ENCODE measurements at regions not wholly inside any gene's neighbourhood (a gene's known extent, or its start where the extent isn't known, plus 50 kb on each side); places are given as distances from the start of the nearest gene placed in this dataset.
A peak's percentile ranks its signal among the peaks of the same experiment; 100 is the strongest.
"Not testable (repeated sequence)": the region's sequence is repeated elsewhere in the genome, so short reads cannot be mapped to it uniquely, and the experiment has no call there.

DNA sequence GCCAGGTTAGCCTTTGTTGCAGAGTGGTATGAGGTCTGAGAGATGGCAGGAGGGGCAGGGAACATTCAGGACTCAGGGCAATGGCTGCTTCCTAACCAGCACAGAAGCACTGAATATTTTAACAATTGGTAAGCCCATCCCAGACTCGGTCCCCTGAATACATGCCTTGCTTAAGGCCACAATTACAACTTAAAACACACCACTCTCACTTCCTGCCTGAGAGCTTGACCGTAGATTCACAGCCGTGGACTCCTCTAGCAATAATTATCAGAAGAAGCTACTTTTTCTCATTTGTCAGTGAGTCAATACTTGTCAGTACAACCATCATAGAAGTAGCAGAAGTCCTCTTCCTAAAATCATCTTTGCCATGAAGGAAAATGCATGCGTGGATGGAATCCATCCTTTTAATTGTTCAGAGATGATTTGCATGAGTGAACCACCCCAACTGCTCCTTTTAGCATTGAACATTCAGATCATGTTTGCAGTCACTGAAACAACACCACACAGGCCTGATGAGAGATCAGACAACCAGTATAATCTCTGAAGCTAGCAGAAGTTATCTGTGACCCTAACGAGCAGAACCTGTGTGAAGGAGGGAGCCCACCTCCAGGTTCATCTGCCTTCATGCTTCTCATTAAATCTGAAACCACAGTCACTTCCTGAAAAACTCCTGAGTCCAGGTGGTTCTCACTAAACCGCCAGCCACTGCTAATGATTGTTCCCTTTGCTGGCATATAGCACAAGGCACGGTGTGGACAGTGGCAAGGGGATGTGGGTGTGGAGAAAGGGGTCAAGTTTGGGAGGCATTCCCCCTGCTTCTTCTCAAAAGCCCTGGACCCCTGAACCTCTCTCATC, 333.9 kb upstream of the CNR1 start:
- no peak for DNase-seq (ENCODE audit: low spot score)
- FAIRE-seq = no peak

DNA sequence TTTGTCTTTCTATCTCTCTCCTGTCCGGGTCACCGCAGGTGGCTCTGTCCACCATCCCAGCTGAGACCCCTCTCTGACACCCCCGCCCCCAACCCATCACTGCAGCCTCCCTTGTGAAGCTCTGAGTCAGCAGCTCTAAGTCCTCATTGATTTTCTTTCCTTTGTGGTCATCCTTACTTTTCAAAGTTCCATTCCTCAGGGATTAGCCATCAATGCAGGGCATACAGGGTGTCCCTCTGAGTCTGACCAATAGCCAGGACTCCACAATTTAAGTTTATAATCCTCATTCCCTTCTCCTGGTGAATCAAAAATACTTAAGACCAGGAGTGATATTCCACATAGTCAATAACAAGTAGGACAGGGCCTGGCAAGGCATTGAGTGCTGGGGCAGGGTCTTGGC, 333.3 kb upstream of the CNR1 start:
- FAIRE-seq = no peak
- no peak for DNase-seq (ENCODE audit: low spot score)

DNA sequence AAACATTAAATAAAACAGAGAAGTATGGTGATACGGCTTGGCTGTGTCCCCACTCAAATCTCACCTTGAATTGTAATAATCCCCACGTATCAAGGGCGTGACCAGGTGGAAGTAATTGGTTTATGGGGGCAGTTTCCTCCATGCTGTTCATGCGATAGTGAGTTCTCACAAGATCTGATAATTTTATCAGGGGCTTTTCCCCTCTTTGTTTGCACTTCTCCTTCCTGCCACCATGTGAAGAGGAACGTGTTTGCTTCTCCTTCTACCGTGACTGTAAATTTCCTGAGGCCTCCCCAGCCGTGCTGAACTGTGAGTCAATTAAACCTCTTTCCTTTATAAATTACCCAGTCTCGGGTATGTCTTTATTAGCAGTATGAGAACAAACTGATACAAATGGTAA, 331.3 kb upstream of the CNR1 start:
- DNase-seq (ENCODE audit: low spot score); FAIRE-seq: not testable (repeated sequence)

DNA sequence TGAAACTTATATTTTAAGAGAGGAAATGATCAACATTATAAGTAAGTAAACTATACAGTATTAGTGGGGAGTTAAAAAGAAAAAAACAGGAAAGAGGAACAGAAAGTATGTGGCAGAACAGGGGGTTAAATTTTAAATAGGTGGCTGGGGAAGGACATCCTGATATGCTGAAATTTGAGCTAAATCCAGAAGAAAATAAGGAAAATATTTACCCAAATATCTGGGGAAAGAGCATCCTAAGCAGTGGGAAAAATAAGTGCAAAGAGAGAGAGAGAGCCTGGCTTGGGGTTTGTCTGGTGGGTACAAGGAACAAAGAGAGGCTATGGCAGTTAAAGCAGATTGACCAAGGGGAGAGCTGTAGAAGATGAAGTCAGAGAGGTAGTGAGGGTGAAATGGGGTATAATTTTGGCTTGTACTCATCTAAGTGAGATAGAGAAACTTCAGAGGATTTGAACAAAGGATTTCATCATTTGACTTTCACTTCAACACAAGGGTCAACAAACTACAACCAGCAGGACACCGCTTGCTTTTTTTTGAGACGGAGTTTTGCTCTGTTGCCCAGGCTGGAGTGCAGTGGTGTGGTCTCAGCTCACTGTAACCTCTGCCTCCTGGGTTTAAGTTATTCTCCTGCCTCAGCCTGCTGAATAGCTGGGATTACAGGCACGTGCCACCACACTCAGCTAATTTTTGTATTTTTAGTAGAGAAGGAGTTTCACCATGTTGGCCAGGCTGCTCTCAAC, 328.4 kb upstream of the CNR1 start:
- DNase-seq (ENCODE audit: low spot score) = no peak
- no peak for FAIRE-seq

DNA sequence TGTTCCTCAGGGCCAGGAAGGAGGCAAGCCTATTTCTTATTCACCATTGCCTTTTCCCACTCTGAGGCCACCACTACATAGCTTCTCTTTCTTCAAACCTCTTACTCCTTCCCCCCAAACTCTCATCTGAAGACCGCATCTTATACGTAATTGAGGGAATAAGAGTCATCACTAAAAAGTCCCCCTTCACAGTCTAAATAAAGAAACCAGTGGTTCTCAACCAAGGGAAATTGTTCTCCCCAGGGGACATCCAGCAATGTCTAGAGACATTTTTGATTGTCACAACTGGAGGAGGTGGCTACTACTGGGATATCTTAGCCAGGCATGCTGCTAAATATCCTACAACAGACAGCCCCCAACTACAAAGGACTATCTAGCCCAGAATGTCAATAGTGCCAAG, 327.6 kb upstream of the CNR1 start:
- DNase-seq (ENCODE audit: low spot score) = no peak
- no peak for FAIRE-seq

DNA sequence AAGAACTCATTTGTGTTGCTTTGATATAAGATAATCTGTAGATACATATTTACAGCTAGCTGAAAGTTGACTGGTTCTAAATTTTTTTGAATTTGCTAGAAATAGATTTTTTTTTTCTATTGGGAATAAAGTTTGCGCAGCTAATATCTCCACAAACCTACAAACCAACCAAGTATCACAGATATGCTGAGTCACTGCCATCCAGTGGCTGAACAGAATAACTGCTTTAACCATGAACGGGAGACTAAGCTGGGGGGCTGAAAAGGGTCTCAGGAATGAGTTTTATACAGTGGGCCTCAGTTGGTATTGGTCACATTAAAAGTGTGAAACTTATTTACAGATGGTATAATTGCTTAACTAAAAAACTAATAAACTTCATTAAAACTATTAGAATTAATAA, 326.7 kb upstream of the CNR1 start:
- DNase-seq (ENCODE audit: low spot score) = no peak
- FAIRE-seq = peak; percentile 46

DNA sequence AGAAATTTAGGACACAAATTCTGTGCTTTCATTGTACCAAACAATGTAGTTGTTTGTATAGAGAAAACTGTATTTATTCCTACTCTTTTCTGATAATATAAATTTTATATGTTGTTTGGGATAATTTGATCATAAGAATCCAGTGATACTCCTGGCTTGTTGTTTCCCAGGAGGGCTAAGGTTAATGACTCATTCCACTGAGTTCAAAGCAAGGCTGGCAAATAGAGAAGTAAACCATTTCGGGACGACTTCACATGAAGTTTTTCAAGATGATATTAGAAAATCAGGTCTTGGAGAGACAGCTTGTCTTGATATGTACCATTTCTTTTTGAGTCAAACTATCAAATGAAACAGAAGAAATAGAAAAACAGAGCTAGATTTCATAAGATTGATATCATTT, 326.1 kb upstream of the CNR1 start:
- FAIRE-seq (peak; percentile 2), DNase-seq (ENCODE audit: low spot score) (no peak)

DNA sequence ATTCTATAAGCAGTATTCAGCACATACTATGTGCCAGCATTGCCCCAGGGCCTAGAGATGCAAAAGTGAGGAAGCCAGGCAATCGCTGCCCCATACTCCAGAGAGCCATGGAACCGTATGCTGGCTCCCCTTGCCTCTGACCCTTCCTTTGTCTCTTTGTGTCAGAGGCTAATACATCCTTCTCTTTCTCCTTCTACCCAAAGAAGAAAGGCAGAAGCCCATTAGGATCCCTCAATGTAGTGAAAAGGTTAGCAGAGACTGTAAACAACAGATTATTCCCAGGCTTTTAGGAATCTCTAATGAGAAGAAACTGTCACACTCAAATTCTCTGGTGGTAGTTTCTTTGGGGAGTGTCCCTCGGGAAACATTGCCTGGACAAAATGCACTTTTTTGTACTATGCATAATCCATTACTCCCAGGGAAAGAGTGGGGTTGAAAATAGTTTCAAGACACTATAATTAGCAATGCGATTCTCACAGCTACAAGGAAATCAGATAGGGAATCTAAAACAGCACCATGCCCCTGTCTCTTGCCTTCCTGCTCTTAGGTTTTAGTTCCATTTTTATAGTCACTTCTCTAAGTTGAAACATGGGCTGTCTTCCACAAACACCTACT, 325.2 kb upstream of the CNR1 start:
- FAIRE-seq (no peak), DNase-seq (ENCODE audit: low spot score) (no peak)

DNA sequence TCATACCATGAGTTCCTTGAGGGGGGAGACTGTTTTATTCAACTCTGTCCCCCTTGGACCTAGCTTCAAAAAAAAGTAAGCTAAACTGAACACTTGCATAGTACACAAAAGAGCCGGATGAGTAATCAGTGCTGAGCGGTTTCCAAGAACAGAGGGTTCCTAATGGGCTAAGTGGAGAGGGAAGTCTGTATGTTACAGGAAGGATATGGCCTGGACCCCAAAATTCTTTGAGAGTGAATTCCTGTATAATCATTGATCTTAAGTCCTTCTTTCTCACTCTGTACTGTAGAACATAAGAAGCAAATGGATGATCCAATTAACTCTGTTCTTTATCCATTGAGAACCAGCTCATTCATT, 324.7 kb upstream of the CNR1 start:
- DNase-seq (ENCODE audit: low spot score) (peak; percentile 54), FAIRE-seq (peak; percentile 75)

DNA sequence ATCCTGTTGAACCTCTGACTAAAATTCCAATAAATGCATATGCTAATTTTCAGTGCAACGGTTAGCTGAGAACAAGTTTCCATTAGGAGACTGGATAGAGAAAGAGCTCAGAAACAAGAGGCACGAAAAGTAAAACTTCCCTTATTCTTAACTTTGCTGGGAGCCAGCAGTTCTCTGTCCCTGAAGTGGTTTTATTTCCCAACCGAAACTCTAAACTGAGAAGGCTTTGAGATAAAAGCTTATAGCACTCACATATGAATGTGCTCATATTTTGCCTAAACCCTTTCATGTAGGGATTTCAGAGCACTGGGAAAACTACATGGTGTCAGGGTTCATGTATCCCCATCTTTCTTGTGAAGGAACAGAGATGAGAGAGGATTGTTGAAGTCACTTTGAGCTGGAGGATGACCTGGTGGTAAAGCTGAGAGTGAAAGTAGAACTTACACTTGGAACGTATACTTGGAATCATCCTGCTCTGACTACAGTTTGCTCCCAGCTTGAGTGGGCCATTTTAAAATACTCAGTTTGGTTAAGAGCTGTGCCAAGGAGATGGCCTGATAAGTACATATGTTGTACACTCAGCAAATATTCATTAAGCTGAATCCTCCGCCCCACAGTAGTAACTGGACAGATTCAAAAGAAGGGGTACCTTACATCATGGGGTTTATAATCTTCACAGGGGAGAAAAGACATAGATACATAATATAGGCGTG, 324.2 kb upstream of the CNR1 start:
- DNase-seq (ENCODE audit: low spot score) (no peak), FAIRE-seq (no peak)

DNA sequence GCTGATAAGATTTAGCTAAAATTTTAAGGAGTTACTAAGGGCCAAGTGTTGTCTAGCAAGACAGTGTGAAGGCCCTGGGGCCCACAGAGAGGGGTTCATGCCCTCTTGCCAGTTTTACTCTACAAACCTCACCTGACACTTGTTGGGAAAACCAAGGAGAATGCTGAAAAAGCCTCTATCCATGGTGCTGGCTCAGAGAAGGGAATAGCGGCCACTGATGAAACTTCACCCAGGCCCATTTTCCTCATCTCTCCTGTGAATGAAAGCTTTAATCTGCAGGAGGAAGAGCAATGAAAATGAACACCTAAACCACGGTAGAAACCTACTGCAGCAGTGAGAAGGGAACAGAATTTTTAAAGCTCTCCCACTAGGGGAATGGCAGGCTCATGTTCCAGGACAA, 317.3 kb upstream of the CNR1 start:
- DNase-seq (ENCODE audit: low spot score) (no peak), FAIRE-seq (no peak)

DNA sequence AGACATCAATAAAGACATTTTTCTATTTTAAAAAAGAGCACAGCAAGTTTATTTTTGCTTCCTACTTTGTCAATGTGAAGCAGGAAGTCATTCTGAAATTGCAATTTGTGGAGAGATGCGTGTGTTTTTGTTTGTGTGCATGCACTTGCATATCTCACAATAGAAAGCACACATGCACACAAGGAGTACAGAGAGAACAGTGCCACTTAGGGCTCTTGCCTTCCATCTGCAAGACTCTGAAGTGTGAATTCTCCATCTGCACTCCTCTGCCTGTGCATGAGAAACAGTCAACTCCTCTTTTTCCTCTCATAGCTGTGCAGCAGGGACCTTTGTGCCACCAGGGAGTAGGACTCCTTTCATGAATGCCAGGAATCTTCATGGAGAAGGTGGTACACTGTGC, 316.3 kb upstream of the CNR1 start:
- DNase-seq (ENCODE audit: low spot score) = no peak
- FAIRE-seq = no peak

DNA sequence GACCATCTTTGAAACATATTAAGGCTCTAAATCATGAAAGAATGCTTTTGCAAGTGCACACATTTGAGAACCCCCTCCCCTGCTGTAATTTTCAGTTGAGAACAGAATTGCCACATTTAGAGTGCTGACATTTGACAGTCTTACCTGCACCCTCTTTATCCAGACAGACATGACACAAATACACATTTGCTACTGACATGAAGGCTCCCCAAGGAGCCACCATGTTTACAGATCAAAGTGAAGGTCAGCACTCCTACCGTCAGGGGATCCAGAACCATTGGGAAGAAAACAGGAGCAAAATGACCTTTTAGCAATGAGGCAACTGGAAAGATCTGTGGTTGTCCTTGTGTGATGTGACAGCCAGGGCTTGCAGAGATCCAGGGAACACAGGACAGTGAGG, 315.4 kb upstream of the CNR1 start:
- FAIRE-seq (no peak), DNase-seq (ENCODE audit: low spot score) (no peak)

DNA sequence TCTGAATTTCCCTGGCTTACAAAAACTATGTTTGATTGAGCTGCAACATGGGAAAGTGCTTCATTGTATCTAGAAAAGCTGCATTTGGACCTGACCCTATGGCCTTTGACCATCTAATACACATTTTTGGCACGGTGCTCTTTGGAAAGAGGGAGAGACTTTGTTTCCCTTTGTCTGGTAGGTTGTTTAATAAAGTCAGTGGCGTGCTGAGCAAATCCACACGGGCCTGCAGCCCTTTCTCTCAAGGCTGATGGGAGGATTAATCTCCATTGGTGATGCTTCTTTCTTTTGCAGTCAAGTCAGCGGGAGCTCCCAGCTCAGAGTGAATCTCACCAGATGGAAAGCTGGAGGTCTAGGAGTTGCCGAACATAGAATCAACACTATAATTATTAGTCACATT, 314.7 kb upstream of the CNR1 start:
- DNase-seq (ENCODE audit: low spot score) (no peak), FAIRE-seq (no peak)

DNA sequence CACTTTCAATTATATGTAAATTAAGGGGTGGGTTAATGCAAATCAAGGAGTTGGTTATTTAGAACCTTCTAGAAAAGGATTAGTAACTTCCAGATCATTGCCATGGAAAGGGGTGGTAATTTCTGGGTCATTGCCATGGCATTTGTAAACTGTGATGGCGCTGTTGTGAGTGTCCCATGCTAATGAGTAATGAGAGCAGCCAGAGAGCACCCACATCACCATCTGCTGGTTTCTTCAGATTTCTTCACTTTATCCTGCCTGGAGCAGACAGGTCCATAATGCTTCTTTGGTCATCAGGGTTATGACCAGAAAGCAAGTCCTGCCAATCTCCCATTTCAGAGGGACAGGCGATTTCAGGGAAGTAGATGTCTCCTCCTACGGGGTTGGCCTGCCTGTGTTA, 311.3 kb upstream of the CNR1 start:
- no peak for FAIRE-seq
- no peak for DNase-seq (ENCODE audit: low spot score)

DNA sequence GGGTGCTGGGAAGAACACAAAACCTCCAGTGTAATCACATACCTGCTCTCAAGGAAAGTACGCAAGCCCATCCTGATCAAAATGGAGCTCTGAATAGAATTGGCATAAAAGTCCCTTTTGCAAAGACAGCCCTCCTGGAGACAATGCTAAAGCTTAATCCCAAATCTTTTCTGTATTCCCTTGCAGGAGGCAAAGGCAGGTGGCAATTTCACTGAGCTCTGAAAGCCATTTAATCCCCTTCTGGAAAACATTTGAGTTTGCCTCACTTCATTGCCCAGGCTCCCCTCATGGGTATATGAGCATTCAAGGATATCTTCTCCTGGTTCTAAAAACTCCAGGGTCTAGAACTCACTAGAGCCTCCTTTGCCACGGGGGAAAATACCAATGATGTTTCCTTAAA, 310.2 kb upstream of the CNR1 start:
- no peak for FAIRE-seq
- no peak for DNase-seq (ENCODE audit: low spot score)

DNA sequence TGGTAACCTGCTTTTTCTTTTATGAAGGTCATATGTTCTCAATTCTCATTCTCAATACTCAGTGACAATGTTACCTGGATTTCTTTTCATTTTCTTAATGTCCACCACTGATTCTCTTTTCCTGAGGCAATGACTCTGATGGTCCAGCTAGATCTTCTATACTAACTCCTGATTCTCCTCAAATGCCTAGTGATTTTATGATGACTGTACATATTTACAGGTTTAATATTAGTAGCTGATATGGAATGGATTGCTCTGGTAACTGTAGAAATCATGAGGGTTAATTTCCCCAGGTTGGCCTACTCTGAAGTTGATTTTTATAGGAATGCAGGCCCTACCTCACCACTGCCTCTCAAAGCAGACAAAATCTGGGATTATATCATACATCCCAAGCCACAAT, 308.6 kb upstream of the CNR1 start:
- DNase-seq (ENCODE audit: low spot score) = no peak
- FAIRE-seq = no peak

DNA sequence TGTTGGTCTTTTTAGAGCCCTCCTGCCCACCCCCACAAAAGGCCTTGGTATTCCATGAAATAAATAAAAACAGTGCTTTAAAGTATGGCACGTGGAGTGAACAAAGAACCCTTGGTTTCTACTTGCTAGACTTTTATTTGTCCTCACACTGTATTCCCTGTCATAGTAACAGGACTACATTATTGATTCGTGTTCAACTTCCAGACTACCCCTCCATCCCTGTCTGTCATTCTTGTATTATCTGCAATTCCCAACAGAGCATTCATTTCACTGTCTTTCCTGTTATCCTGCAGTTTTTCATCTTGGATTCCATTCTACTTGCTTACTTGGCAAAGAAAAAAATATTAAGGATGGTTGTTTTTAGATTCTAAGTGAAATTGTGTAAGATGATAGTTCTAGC, 307.4 kb upstream of the CNR1 start:
- DNase-seq (ENCODE audit: low spot score) (no peak), FAIRE-seq (no peak)

DNA sequence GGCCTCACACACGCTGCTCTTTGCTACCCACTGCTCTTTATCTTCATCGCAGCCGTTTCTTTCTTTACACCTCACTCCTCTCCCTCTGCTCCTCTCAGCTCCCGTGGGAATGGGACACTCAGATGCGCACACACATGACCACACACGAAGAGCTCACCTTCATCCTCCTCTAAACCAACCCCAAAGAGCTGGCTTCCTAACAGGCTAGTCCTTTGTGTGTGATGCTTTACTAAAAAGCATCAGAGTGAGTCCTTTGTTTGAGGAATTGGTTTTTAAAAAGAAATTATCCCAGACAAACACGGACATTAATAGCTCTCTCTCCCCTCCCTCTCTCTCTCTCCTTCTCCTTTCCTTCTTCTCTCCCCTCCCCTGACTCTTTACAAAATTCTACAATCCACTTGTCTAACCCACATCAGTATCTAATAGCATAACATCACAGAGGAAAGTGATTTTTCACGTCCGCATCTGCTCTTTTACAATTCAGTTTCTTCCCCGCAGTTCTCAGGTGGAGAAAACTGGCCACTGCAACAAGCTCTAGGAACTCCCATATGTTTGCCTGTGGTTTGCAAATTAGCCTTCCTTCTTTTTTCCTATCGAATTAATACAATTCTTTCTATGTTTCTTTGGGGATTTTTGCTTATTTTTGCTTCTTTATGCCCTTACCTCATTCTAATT, 306.8 kb upstream of the CNR1 start:
- FAIRE-seq (no peak), DNase-seq (ENCODE audit: low spot score) (no peak)

DNA sequence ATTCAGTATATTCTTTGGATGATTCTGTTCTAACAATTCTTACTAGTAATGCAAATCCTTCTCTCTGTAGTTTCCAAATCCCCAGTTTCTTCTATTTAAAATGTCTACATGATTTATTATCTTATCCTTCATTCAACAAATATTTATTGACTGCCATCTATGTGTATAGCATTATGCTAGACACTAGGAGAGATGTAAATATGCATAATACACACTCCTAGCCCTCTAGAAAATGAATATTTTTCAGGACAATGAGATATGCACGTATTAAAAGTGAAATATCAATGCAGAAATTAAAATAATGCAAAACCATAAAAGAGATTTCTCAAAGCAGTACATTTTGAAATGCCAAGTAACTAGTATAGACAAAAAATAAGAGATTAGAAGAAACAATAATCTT, 293.5 kb upstream of the CNR1 start:
- no peak for DNase-seq (ENCODE audit: low spot score)
- FAIRE-seq = no peak

DNA sequence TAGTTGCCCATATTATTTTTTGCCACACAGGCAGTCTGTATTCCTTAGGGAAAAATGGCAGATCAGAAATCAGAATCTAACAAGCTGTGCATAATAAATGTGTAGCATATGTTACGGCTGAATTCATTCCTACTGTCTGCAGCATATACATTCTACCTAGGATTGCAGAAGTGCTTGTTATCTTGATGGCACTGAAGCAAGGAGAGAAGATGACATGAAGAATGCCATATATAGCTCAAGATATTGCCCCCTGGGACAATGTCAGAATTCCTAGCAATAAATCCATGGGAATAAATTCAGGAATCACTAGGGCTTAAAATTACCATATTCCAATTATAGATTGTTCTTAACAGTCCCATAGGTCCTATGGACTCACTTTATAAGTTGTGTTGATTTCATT, 293.0 kb upstream of the CNR1 start:
- FAIRE-seq = no peak

More for the DNA sequence above, 293.0 kb upstream of the CNR1 start:
- DNase-seq (ENCODE audit: low spot score) = no peak

Data from RCC 7860 (cell line).